K562 (cell line): ENCODE measurements at regions not wholly inside any gene's neighbourhood (a gene's known extent, or its start where the extent isn't known, plus 50 kb on each side); places are given as distances from the start of the nearest gene placed in this dataset.

ENCODE experiments used
- CXXC5 ChIP-seq: fragments of 250-450 bp; sonication (Bioruptor Pico); IDR thresholded peaks from 2 replicates; pipeline ENCODE4 v1.8.0; 2022; ENCODE audit warnings: inconsistent platforms, mild to moderate bottlenecking, moderate library complexity
- ZNF134 ChIP-seq: fragments of 250-450 bp; sonication (Bioruptor Pico); conservative IDR thresholded peaks from 2 replicates; pipeline ENCODE4 v1.4.0; 2020

DNA sequence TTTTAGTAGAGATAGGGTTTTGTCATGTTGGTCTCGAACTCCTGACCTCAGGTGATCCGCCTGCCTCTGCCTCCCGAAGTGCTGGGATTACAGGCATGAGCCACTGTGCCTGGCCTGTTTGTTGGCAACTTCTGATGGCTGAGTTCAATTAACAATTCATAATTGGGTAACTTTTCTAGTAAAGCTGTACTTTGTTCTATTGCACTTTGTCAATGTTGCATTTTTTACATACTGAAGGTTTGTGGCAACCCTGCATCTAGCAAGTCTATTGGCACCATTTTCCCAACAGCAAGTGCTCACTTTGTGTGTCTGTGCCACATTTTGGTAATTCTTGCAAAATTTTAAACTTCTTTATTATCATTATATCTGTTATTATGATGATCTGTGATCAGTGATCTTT is 64.5 kb upstream of the USP24 start:
- TF ChIP-seq ZNF134 (CRISPR knock-in tag) (no peak), CXXC5 (CRISPR knock-in tag) (no peak)
